ENCODE measurements at regions not wholly inside any gene's neighbourhood (a gene's known extent, or its start where the extent isn't known, plus 50 kb on each side); places are given as distances from the start of the nearest gene placed in this dataset.

GRCh38 chr6:102701019-102701418 lies 1307.5 kb downstream of the GRIK2 start:
- no peak for DNase-seq

GRCh38 chr6:102686461-102686860 lies 1293.0 kb downstream of the GRIK2 start:
- DNase-seq, result no peak

GRCh38 chr6:102680413-102680812 lies 1286.9 kb downstream of the GRIK2 start:
- no peak for DNase-seq

- no peak for DNase-seq
Measured at GRCh38 chr6:102679865-102680264, 1286.4 kb downstream of the GRIK2 start.

GRCh38 chr6:102677225-102677624 lies 1283.7 kb downstream of the GRIK2 start:
- no peak for DNase-seq

GRCh38 chr6:102670735-102671134 lies 1277.2 kb downstream of the GRIK2 start:
- no peak for DNase-seq

GRCh38 chr6:102662851-102663250 lies 1269.3 kb downstream of the GRIK2 start:
- no peak for DNase-seq

- no peak for DNase-seq
Measured at GRCh38 chr6:102660303-102660702, 1266.8 kb downstream of the GRIK2 start.

GRCh38 chr6:102655823-102656222 lies 1262.3 kb downstream of the GRIK2 start:
- DNase-seq, result no peak

GRCh38 chr6:102641426-102641825 lies 1247.9 kb downstream of the GRIK2 start:
- DNase-seq, result no peak

GRCh38 chr6:102631921-102632320 lies 1238.4 kb downstream of the GRIK2 start:
- DNase-seq, result no peak

- no peak for DNase-seq
Measured at GRCh38 chr6:102623201-102623600, 1229.7 kb downstream of the GRIK2 start.

GRCh38 chr6:102619585-102619984 lies 1226.1 kb downstream of the GRIK2 start:
- DNase-seq, result peak; percentile 7

- no peak for DNase-seq
Measured at GRCh38 chr6:102582569-102582968, 1189.1 kb downstream of the GRIK2 start.

GRCh38 chr6:102581378-102582124 lies 1188.0 kb downstream of the GRIK2 start:
- DNase-seq, result no peak

- no peak for DNase-seq
Measured at GRCh38 chr6:102571236-102571908, 1177.9 kb downstream of the GRIK2 start.

GRCh38 chr6:102562713-102563112 lies 1169.2 kb downstream of the GRIK2 start:
- no peak for DNase-seq

GRCh38 chr6:102553214-102553613 lies 1159.7 kb downstream of the GRIK2 start:
- DNase-seq, result no peak

GRCh38 chr6:102549221-102549874 lies 1155.8 kb downstream of the GRIK2 start:
- no peak for DNase-seq

GRCh38 chr6:102525336-102525735 lies 1131.8 kb downstream of the GRIK2 start:
- DNase-seq, result no peak

GRCh38 chr6:102520966-102521365 lies 1127.5 kb downstream of the GRIK2 start:
- no peak for DNase-seq

- DNase-seq, result no peak
Measured at GRCh38 chr6:102517506-102517905, 1124.0 kb downstream of the GRIK2 start.

- no peak for DNase-seq
Measured at GRCh38 chr6:102501615-102502014, 1108.1 kb downstream of the GRIK2 start.

- DNase-seq, result no peak
Measured at GRCh38 chr6:102494808-102495207, 1101.3 kb downstream of the GRIK2 start.

All from NCI-H146 (cell line).